ENCODE measurements at regions not wholly inside any gene's neighbourhood (a gene's known extent, or its start where the extent isn't known, plus 50 kb on each side); places are given as distances from the start of the nearest gene placed in this dataset.

GRCh38 chr4:123186731-123187130 is 209.9 kb upstream of the SPRY1 start:
- Histone ChIP-seq H2BK5ac (ENCODE audit: low read depth, low read length, poor library complexity, severe bottlenecking) (no peak overlapping the region), H3K4me2 (ENCODE audit: low read depth, low read length) (no peak overlapping the region), H2BK120ac (ENCODE audit: low read depth, low read length) (no peak overlapping the region), H4K5ac (ENCODE audit: low read depth, low read length) (no peak overlapping the region), H3K18ac (ENCODE audit: low read depth, low read length) (no peak overlapping the region), H3K23ac (ENCODE audit: low read depth, low read length) (no peak overlapping the region), H3K27me3 (ENCODE audit: control insufficient read depth, insufficient read depth, low read length) (no peaks in the 10 kb centered on the region), H3K36me3 (ENCODE audit: control insufficient read depth, insufficient read depth, low read length) (no peaks in the 10 kb centered on the region), H4K8ac (ENCODE audit: low read depth in 2 of 2, low read length in 2 of 2) (no peak overlapping the region), H2BK20ac (ENCODE audit: low read depth, low read length) (no peak overlapping the region), H4K20me1 (ENCODE audit: insufficient read depth, low read length) (no peaks in the 10 kb centered on the region), H2AK5ac (ENCODE audit: low read depth, low read length) (no peak overlapping the region), H3K4me1 (ENCODE audit: control insufficient read depth, insufficient read depth, low read length) (no peaks in the 10 kb centered on the region), H3K9me1 (ENCODE audit: insufficient read depth, low read length) (no peaks in the 10 kb centered on the region), H2BK15ac (ENCODE audit: low read depth, low read length) (no peak overlapping the region), H3K27ac (ENCODE audit: insufficient read depth, low read length) (no peak overlapping the region), H3K14ac (replicated peaks; ENCODE audit: low read depth, low read length) (no peak overlapping the region), H2AFZ (replicated peaks; ENCODE audit: low read length, poor library complexity) (no peak overlapping the region), H3K56ac (ENCODE audit: extremely low read depth, insufficient read depth, low read length) (no peak overlapping the region), H3K79me1 (ENCODE audit: low read depth in 1 of 2, low read length in 2 of 2) (no peaks in the 10 kb centered on the region), H3K4ac (ENCODE audit: low read depth, low read length) (no peak overlapping the region), H3K9ac (ENCODE audit: low read depth, low read length) (no peak overlapping the region), H3K9me3 (ENCODE audit: control insufficient read depth, insufficient read depth, low read length) (no peaks in the 10 kb centered on the region), H3K4me3 (ENCODE audit: insufficient read depth, low read depth, low read length) (no peak overlapping the region), H2AK9ac (replicated peaks; ENCODE audit: low read depth, low read length, poor library complexity) (no peak overlapping the region), H4K91ac (ENCODE audit: insufficient read depth, low read depth, low read length) (no peak overlapping the region)
- intact Hi-C loops (cut with micrococcal nuclease) (no loop called here), in situ Hi-C loops (cut with MboI; ENCODE audit: low sequenced_read_pairs) (no loop called here), dilution Hi-C loops (cut with HindIII; ENCODE audit: low sequenced_read_pairs, unreplicated experiment) (no loop called here)
- no peak for DNase-seq
- TF ChIP-seq USF2 (IDR thresholded peaks at IDR 0.05; ENCODE audit: low read depth, low read length) (no peak), ELK1 (IDR thresholded peaks at IDR 0.05; ENCODE audit: borderline replicate concordance, low read depth, low read length) (no peak), NFE2L2 (IDR thresholded peaks at IDR 0.05; ENCODE audit: low read depth, low read length) (no peak), FOS (IDR thresholded peaks at IDR 0.05; ENCODE audit: low read depth, low read length) (no peak), CTCF (conservative IDR thresholded peaks at IDR 0.05; ENCODE audit: low read depth, low read length) (no peak), CEBPB (IDR thresholded peaks at IDR 0.05; ENCODE audit: low read depth, low read length) (no peak)
- WGBS, 2 experiments (ENCODE audit: extremely low coverage in 2 of 2, insufficient read length in 1 of 2) = no CpG with 5 or more reads among the region's 1 CpG
- BruUV-seq (replicated peaks) = no TSS peak
- POLR2A ChIA-PET (ENCODE audit: unreplicated experiment) = no interaction called here
- no peak for ATAC-seq (ENCODE audit: low read depth)
- CTCF ChIA-PET = interaction anchor here (0.6 kb wide), 1 partner anchor 9 kb away, joined by 3 read pairs; no protein-coding TSS in a partner anchor
